ENCODE measurements at regions not wholly inside any gene's neighbourhood (a gene's known extent, or its start where the extent isn't known, plus 50 kb on each side); places are given as distances from the start of the nearest gene placed in this dataset.
"Not testable (repeated sequence)": the region's sequence is repeated elsewhere in the genome, so short reads cannot be mapped to it uniquely, and the experiment has no call there.

- no peak for DNase-seq (ENCODE audit: low spot score)
Observed at GRCh38 chr13:76014406-76015318, 378.5 kb downstream of the LMO7 start.

- no peak for DNase-seq (ENCODE audit: low spot score)
Observed at GRCh38 chr13:76012091-76012721, 376.1 kb downstream of the LMO7 start.

- no peak for DNase-seq (ENCODE audit: low spot score)
Observed at GRCh38 chr13:76009267-76009890, 373.2 kb downstream of the LMO7 start.

GRCh38 chr13:76004416-76004815, 368.3 kb downstream of the LMO7 start:
- no peak for DNase-seq (ENCODE audit: low spot score)

GRCh38 chr13:76000131-76000530, 364.0 kb downstream of the LMO7 start:
- no peak for DNase-seq (ENCODE audit: low spot score)

- no peak for DNase-seq (ENCODE audit: low spot score)
Observed at GRCh38 chr13:75996582-75996981, 360.5 kb downstream of the LMO7 start.

GRCh38 chr13:75995966-75996365, 359.8 kb downstream of the LMO7 start:
- DNase-seq (ENCODE audit: low spot score), result no peak

GRCh38 chr13:75993823-75994222, 357.7 kb downstream of the LMO7 start:
- DNase-seq (ENCODE audit: low spot score), result no peak

- no peak for DNase-seq (ENCODE audit: low spot score)
Observed at GRCh38 chr13:75993241-75993640, 357.1 kb downstream of the LMO7 start.

- no peak for DNase-seq (ENCODE audit: low spot score)
Observed at GRCh38 chr13:75986818-75987217, 350.7 kb downstream of the LMO7 start.

- DNase-seq (ENCODE audit: low spot score), result no peak
Observed at GRCh38 chr13:75985132-75985531, 349.0 kb downstream of the LMO7 start.

- no peak for DNase-seq (ENCODE audit: low spot score)
Observed at GRCh38 chr13:75978818-75979217, 342.7 kb downstream of the LMO7 start.

GRCh38 chr13:75968103-75968838, 332.1 kb downstream of the LMO7 start:
- DNase-seq (ENCODE audit: low spot score), result no peak

GRCh38 chr13:75963302-75963701, 327.2 kb downstream of the LMO7 start:
- DNase-seq (ENCODE audit: low spot score), result no peak

- DNase-seq (ENCODE audit: low spot score), result no peak
Observed at GRCh38 chr13:75961911-75962310, 325.8 kb downstream of the LMO7 start.

- DNase-seq (ENCODE audit: low spot score), result no peak
Observed at GRCh38 chr13:75960538-75960994, 324.4 kb downstream of the LMO7 start.

- no peak for DNase-seq (ENCODE audit: low spot score)
Observed at GRCh38 chr13:75959861-75960481, 323.8 kb downstream of the LMO7 start.

- not testable (repeated sequence) for DNase-seq (ENCODE audit: low spot score)
Observed at GRCh38 chr13:75953589-75953988, 317.5 kb downstream of the LMO7 start.

- no peak for DNase-seq (ENCODE audit: low spot score)
Observed at GRCh38 chr13:75947448-75947847, 311.3 kb downstream of the LMO7 start.

- no peak for DNase-seq (ENCODE audit: low spot score)
Observed at GRCh38 chr13:75946536-75947284, 310.6 kb downstream of the LMO7 start.

Data from hepatic stellate cell (primary cell).